NT2/D1 (cell line): ENCODE measurements at regions not wholly inside any gene's neighbourhood (a gene's known extent, or its start where the extent isn't known, plus 50 kb on each side); places are given as distances from the start of the nearest gene placed in this dataset.

ENCODE experiments used
- SUZ12 ChIP-seq: IDR thresholded peaks from 2 replicates; pipeline ENCODE4 v1.6.1; 2011; ENCODE audit not compliant: insufficient read length, insufficient read depth; ENCODE audit errors: extremely low read depth
- ZNF274 ChIP-seq: IDR thresholded peaks from 2 replicates; pipeline ENCODE4 v1.6.1; 2011; ENCODE audit warnings: mild to moderate bottlenecking, low read depth, low read length

DNA sequence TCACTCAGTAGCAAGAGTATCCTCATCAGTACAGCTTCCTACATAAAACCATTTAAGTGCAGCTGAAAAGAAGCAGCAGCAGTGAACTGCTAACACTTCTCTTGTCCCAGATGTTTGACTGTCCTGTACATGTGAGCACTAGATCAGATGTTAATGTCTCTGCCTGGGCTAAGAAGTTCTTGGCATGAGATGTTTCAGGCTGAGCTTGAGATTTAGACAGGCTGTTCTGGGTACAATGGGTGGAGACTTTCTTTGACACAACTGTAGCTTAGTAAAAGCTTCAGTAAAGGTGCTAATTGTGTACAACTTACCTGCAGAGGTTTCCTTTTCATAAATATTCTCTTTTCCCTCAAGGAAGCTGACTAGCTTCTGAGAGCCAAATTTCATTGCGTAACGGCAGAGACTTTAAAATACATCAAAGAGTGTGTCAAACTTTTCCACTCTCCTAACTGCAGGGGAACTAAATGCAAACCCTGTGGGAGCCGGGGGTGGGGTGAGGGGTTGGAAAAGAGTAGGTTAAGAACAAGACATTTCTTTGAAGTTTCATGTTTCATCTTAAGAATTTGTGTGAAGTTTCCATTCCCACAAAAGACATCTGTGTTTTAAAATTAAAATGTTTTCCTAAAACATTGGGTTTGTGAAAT, 82.1 kb upstream of the CCDC190 start:
- no peak for TF ChIP-seq ZNF274
- no peak for TF ChIP-seq SUZ12
